ENCODE measurements at regions not wholly inside any gene's neighbourhood (a gene's known extent, or its start where the extent isn't known, plus 50 kb on each side); places are given as distances from the start of the nearest gene placed in this dataset.

GRCh38 chr2:216777637-216778273 is 82.1 kb downstream of the TNP1 start:
- intact Hi-C loops (cut with DNase I): no loop called here
- peak; percentile 73 to 95 (median 90) for TF ChIP-seq CTCF (IDR thresholded peaks at IDR 0.05)
- TF ChIP-seq POLR2A (IDR thresholded peaks at IDR 0.05): no peak
- Histone ChIP-seq H3K36me3 (no peaks in the 10 kb centered on the region), H3K4me1 (no peaks in the 10 kb centered on the region), H3K27ac (no peak overlapping the region), H3K4me3 (no peak overlapping the region), H3K9me3 (no peaks in the 10 kb centered on the region), H3K27me3 (no peaks in the 10 kb centered on the region)
- 57% methylated on average over 6 of the region's 9 CpGs for WGBS (ENCODE audit: insufficient coverage, low coverage, low lambda C conversion rate, missing lambda C conversion rate)
- ATAC-seq (peak; percentile 98 to 99 (median 98)), DNase-seq (peak in 1 of 3 donors; percentile 65)

GRCh38 chr2:216776066-216776850 is 80.9 kb upstream of the IGFBP5 start:
- ATAC-seq: no peak
- Histone ChIP-seq H3K4me1 (no peaks in the 10 kb centered on the region), H3K36me3 (no peaks in the 10 kb centered on the region), H3K9me3 (no peaks in the 10 kb centered on the region), H3K27ac (no peak overlapping the region), H3K4me3 (no peak overlapping the region), H3K27me3 (no peaks in the 10 kb centered on the region)
- intact Hi-C loops (cut with DNase I): no loop called here
- TF ChIP-seq POLR2A (IDR thresholded peaks at IDR 0.05): no peak
- no peak for TF ChIP-seq CTCF (IDR thresholded peaks at IDR 0.05)
- WGBS (ENCODE audit: insufficient coverage, low coverage, low lambda C conversion rate, missing lambda C conversion rate): 51% methylated on average over 9 of the region's 13 CpGs
- no peak for DNase-seq

GRCh38 chr2:216775043-216775453 is 79.7 kb upstream of the IGFBP5 start:
- H3K27me3 ChIP-seq: no peaks in the 10 kb centered on the region
- ATAC-seq (peak in 1 of 4 donors; percentile 33), DNase-seq (no peak)
- no peak overlapping the region for H3K4me3 ChIP-seq
- H3K36me3 ChIP-seq: no peaks in the 10 kb centered on the region
- TF ChIP-seq CTCF (IDR thresholded peaks at IDR 0.05) (no peak), POLR2A (IDR thresholded peaks at IDR 0.05) (no peak)
- H3K27ac ChIP-seq: no peak overlapping the region
- no peaks in the 10 kb centered on the region for H3K4me1 ChIP-seq
- WGBS (ENCODE audit: insufficient coverage, low coverage, low lambda C conversion rate, missing lambda C conversion rate): 50% methylated on average over 1 of the region's 5 CpGs
- H3K9me3 ChIP-seq: no peaks in the 10 kb centered on the region
- intact Hi-C loops (cut with DNase I): no loop called here

GRCh38 chr2:216774620-216775019 is 79.3 kb upstream of the IGFBP5 start:
- H3K4me1 ChIP-seq: no peaks in the 10 kb centered on the region
- peak; percentile 26 to 31 (median 26) for ATAC-seq
- intact Hi-C loops (cut with DNase I): no loop called here
- DNase-seq: no peak
- no peak overlapping the region for H3K4me3 ChIP-seq
- WGBS (ENCODE audit: insufficient coverage, low coverage, low lambda C conversion rate, missing lambda C conversion rate): 69% methylated on average over 3 of the region's 5 CpGs
- H3K9me3 ChIP-seq: no peaks in the 10 kb centered on the region
- H3K27ac ChIP-seq: no peak overlapping the region
- TF ChIP-seq POLR2A (IDR thresholded peaks at IDR 0.05): no peak
- no peak for TF ChIP-seq CTCF (IDR thresholded peaks at IDR 0.05)
- no peaks in the 10 kb centered on the region for H3K36me3 ChIP-seq
- no peaks in the 10 kb centered on the region for H3K27me3 ChIP-seq

Data from right lobe of liver (tissue), 6 donors.